ENCODE measurements at regions not wholly inside any gene's neighbourhood (a gene's known extent, or its start where the extent isn't known, plus 50 kb on each side); places are given as distances from the start of the nearest gene placed in this dataset.

DNA sequence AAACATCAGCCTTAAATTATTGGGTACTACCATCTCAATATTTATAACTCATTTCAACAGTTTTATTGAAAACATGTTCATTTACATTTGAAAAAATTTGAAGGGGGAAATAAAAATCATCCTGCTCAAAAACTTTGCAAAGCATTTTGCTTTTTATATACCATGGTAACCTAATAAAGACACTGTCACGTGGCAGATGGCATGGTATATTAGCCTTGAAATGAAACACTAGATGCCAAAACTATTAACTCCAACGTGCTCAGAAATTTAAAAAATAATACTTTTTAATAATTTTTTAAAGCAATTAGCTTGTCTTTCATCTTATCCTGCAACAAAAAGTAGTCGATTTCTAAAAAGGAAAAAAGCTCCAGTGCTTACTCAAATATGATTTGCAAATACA lies 88.6 kb upstream of the NFIB start:
- DNase-seq, result no peak
- TF ChIP-seq, protein P1, sequence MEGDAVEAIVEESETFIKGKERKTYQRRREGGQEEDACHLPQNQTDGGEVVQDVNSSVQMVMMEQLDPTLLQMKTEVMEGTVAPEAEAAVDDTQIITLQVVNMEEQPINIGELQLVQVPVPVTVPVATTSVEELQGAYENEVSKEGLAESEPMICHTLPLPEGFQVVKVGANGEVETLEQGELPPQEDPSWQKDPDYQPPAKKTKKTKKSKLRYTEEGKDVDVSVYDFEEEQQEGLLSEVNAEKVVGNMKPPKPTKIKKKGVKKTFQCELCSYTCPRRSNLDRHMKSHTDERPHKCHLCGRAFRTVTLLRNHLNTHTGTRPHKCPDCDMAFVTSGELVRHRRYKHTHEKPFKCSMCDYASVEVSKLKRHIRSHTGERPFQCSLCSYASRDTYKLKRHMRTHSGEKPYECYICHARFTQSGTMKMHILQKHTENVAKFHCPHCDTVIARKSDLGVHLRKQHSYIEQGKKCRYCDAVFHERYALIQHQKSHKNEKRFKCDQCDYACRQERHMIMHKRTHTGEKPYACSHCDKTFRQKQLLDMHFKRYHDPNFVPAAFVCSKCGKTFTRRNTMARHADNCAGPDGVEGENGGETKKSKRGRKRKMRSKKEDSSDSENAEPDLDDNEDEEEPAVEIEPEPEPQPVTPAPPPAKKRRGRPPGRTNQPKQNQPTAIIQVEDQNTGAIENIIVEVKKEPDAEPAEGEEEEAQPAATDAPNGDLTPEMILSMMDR (IDR thresholded peaks at IDR 0.05), result no peak
- intact Hi-C loops (cut with DNase I), result loop anchor here (2.0 to 10.0 kb wide), 2 partner anchors 978 kb away; no protein-coding TSS in a partner anchor
- no peaks in the 10 kb centered on the region for H3K9me3 ChIP-seq
- no peak overlapping the region for H3K4me3 ChIP-seq
- H3K4me1 ChIP-seq, result peaks cover 16% of the 10 kb centered on the region
- ATAC-seq, result no peak
- H3K36me3 ChIP-seq (ENCODE audit: insufficient read depth in 1 of 2, low read depth in 1 of 2), result no peaks in the 10 kb centered on the region
- WGBS, 3 donors, result 38 to 71% (median 44%) methylated on average over 3 of the region's 3 CpGs
- no peak overlapping the region for H3K27ac ChIP-seq
- H3K27me3 ChIP-seq (ENCODE audit: insufficient read depth in 3 of 3, low read length in 2 of 3), result no peaks in the 10 kb centered on the region

DNA sequence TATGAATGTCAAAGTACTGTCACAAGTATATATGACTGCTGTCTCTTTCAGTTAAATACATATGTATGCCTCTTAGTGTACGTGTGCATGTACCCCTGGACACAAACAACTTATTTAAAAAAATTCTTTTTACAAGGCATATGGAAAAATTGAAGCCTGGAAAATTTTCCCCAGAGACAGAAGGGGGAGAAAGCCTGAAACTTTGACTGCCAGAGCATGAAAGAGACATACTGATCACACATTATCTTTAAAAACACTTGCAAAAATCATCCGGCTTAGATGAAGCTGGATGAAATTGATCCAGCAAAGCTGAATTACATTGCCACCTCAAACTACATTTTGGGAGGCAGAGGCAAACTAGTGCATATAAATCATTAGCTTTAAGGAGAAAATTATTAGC lies 88.0 kb upstream of the NFIB start:
- TF ChIP-seq, protein P1 (IDR thresholded peaks at IDR 0.05), result no peak
- 70 to 83% (median 80%) methylated on average over 2 of the region's 2 CpGs for WGBS, 3 donors

DNA sequence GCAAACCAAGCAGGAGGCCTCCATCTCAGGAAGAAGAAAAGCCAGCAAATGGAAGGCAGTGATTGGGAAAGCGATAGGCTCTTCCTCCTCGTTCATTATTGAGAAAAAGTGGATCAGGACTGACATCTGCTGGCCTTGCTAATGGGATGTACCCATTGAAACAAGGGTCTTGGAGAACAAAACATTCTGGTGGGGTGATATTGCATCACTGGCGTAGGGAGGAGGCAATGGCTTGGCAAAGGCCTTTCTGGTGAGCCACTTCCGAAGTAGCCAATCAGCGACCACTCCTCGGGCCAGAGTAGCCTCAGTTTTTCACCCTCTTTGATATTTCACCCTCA lies 86.7 kb upstream of the NFIB start:
- peak; percentile 56 to 73 for DNase-seq
- no peaks in the 10 kb centered on the region for H3K27me3 ChIP-seq (ENCODE audit: insufficient read depth in 3 of 3, low read length in 2 of 3)
- TF ChIP-seq, protein P1 (IDR thresholded peaks at IDR 0.05), result peak; percentile 58
- WGBS, 3 donors, result 16 to 34% (median 20%) methylated on average over 6 of the region's 6 CpGs
- peak; percentile 73 to 85 (median 78) for ATAC-seq
- H3K27ac ChIP-seq, result peak overlapping the region; percentile 54
- peaks cover 20% of the 10 kb centered on the region for H3K4me1 ChIP-seq
- H3K36me3 ChIP-seq (ENCODE audit: insufficient read depth in 1 of 2, low read depth in 1 of 2), result no peaks in the 10 kb centered on the region
- H3K4me3 ChIP-seq, result peak overlapping the region; percentile 45
- intact Hi-C loops (cut with DNase I), result loop anchor here in 1 of 2 donors (10.0 kb wide), 1 partner anchor 976 kb away; no protein-coding TSS in a partner anchor
- H3K9me3 ChIP-seq, result no peaks in the 10 kb centered on the region

More for the DNA sequence above, 88.0 kb upstream of the NFIB start:
- Histone ChIP-seq H3K27me3 (ENCODE audit: insufficient read depth in 3 of 3, low read length in 2 of 3) (no peaks in the 10 kb centered on the region), H3K27ac (no peak overlapping the region), H3K4me3 (no peak overlapping the region), H3K4me1 (peaks cover 16% of the 10 kb centered on the region), H3K9me3 (no peaks in the 10 kb centered on the region), H3K36me3 (ENCODE audit: insufficient read depth in 1 of 2, low read depth in 1 of 2) (no peaks in the 10 kb centered on the region)
- ATAC-seq (no peak), DNase-seq (no peak)
- intact Hi-C loops (cut with DNase I), result loop anchor here (2.0 to 10.0 kb wide), 2 partner anchors 977 kb away; no protein-coding TSS in a partner anchor

DNA sequence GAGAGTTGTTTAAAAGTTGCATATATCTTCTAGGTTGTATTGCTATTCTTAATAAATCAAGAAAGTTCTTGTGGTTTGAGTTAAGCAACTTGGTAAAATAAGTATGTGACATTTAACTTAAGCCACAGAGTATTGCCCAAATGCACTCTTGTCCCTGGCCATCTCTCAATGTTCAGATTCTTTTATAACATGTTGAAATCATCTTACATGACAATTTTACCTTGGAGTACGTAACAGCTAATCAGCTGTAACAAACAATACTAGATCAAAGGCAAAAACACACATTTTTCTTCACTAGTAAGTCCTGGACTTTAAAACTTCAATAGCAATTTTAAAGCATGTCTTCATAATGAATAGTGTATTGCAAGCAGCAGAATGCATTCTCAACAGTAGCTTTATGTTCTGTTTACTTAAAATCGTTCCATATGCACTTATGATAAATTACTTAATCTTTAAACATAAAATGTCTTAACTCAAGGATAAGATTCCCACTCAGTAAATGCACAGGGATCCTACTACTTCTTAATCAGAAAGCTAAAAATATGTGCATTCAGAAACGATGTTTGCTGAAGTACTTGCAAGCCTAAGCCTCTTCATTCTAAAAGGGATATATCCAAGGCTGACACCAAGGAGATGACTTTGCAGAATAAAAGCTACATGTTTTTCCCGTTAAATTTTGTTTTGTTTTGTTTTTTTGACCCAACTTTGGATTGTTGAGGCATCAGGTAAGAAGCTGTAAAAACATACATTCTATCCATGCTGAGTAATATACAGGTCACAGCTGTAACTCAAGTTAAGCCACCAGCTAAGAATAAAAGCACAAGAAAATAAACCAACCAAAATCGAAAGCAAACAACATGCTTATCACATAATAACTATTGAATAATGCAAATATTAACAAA lies 86.1 kb upstream of the NFIB start:
- peaks cover 20% of the 10 kb centered on the region for H3K4me1 ChIP-seq
- TF ChIP-seq, protein P1 (IDR thresholded peaks at IDR 0.05), result no peak
- H3K4me3 ChIP-seq, result peak overlapping the region; percentile 45
- WGBS, 3 donors, result 21 to 29% (median 22%) methylated on average over 5 of the region's 5 CpGs
- no peaks in the 10 kb centered on the region for H3K36me3 ChIP-seq (ENCODE audit: insufficient read depth in 1 of 2, low read depth in 1 of 2)
- intact Hi-C loops (cut with DNase I), result loop anchor here in 1 of 2 donors (10.0 kb wide), 1 partner anchor 975 kb away; no protein-coding TSS in a partner anchor
- peak in 3 of 4 donors; percentile 14 to 61 (median 40) for ATAC-seq
- H3K9me3 ChIP-seq, result no peaks in the 10 kb centered on the region
- H3K27me3 ChIP-seq (ENCODE audit: insufficient read depth in 3 of 3, low read length in 2 of 3), result no peaks in the 10 kb centered on the region
- peak overlapping the region; percentile 54 for H3K27ac ChIP-seq
- no peak for DNase-seq

Data from psoas muscle (tissue), 7 donors.